Suppressor macrophage treated with lipopolysaccharide for 1 hour (primary cell): ENCODE measurements at regions not wholly inside any gene's neighbourhood (a gene's known extent, or its start where the extent isn't known, plus 50 kb on each side); places are given as distances from the start of the nearest gene placed in this dataset.

ENCODE experiments used
- DNase-seq, 3 donors: peaks; one replicate each; pipeline ENCODE4 v3.0.0-alpha.2; 2020 to 2022

DNA sequence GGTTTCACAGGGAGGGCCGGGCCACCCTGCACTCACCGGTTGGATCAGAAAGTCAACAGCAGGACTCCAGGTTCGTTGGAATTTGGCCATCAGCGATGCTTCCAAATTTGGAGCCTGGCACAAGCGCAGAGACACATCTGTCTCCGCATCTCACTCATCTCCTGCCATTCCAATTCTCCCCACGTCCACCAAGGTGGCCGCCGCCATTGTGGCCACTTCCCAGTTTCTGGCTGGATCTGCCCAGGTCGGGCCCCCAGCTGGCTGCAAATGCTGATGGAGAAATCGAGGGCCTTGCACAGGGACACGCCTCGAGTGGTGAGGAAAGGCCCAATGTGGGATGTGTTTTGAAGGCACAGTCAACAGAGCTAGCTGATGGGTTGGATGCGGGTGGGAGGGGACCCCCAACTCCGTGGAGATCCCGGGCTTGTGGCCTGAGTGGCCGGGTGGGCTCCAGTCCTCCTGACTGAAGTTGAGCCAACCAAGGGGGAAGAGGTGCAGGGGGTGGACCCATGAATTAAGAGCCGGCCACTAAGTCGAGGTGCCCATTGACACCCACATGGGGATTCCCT, 102.7 kb downstream of the CRYAA start:
- DNase-seq, result no peak

DNA sequence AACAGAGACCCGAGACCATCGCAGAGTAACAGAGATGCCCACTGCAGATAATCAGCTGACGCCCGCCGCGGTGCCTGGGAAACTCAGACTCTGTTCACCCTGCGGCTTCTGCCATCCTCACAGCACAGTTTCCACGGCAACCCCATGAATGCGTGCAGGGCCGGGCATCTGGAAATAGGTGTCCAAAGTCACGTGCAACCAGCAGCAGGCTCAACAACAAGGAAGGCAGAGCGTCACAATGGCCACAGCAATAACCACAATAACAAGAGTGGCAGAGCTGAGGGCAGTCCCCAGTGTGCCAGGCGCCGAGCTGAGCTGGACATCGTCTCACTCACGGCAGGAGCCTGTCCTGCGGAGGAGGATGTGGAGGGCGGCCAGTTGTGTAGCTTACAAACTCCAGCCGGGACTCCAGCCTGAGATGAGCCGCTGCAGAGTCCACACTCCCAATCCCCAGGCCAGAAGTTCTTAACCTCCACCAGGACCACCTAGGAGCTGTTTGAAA, 102.0 kb downstream of the CRYAA start:
- no peak for DNase-seq

DNA sequence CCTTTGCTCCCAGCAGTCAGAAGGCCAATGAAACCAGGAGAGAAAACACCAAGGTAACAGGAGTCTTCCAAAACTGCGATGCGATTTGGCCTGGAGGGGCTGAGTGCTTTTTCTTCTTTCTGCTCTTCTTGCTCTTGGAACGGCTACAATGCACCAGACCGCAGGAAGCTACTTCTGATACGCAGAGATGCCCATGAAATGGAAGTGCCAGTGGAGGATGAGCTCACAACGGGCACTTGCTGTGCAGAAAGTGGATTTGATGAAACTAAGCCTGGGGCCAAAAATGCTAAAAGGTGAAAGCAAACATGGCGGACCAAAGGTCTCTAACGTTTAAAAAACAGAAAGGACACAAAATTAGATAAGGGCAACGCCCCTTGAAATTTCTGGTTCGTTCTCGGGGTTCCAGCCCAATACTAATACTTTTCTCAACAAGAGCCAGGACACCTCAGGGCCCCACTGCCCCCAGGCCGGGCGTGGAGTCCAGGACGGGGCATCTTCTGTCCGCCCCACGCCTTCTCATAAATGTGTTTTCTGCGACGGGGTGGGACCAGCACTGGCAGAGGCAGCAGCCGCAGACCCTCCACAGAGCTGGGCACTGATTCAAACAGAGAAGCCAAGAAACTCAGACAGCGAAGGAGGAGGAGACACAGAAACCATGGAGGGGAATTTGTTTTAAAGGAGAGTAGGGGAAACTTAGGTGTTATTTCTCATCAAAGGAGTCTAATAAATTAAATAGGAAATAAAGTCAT, 101.3 kb downstream of the CRYAA start:
- no peak for DNase-seq

DNA sequence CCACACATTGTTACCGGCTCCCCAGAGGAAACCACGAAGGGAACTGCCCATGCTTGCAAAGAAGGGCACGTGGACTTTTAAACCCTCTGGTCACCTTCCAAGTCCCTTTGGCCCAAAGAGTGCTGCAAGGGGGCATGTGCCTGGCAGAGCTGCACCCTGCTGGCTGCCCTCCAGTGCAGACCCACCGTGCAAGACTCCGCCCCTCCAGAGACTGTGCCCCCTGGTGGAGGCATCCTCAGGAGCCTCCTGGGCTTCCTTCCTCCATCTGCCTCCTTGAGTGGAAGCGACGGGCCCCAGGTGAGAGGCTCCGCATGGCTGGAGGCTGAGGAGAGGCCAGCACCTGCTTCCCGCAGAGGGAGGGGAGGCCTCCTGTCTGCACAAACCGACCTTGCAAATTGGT, 100.6 kb downstream of the CRYAA start:
- peak; percentile 28 to 56 (median 42) for DNase-seq

DNA sequence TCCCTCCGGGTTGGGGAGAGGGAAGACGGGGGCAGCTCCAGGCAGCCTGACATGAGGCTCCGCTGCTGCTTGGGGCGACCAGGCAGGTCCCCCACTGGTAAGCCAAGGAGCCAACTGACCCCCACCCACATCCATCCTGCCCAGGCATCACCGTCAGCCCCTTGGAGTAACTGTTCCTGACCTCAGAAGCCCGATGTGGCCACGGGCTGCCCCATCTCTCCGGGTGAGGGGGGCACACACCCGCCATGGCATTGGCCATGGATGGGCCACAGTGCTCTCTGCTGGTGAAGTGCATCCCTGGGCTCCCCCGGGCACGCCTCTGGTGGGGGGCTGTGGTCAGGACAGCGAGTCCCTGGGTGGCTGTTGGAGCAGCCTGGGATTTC, 100.0 kb downstream of the CRYAA start:
- no peak for DNase-seq

DNA sequence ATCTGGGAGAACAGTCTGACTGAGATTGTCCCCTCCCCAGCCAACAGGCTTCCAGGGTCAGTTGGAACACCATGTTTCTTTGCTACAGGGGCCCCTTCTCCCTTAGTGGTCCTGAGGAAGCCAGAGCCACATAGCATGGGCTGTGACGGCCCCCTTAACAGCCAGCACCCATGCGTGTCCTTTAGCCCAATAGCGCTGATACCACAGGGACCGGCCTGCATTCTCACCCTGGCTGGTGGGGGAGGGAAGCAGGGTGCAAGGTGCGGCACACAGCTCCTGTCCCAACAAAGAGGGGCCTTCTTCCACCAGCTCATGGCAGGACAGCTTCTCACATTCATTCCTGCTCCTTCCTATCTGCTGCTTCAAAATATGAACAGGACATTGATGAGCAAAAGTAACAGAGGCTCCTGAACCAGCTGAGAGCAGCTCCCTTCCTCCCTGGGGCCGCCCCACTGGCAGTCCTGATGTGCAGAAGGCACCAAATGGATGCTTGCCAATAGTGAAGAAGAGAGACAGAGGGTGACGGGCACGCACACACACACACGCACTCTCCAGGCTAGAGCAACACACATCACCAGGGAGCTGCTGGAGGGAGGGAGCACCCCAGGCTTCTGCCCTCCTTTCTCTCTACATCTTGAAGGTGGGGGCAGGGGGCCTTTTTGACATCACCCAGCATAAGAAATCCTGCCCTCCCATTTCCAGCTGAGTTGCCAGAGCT, 99.4 kb downstream of the CRYAA start:
- DNase-seq, result no peak

DNA sequence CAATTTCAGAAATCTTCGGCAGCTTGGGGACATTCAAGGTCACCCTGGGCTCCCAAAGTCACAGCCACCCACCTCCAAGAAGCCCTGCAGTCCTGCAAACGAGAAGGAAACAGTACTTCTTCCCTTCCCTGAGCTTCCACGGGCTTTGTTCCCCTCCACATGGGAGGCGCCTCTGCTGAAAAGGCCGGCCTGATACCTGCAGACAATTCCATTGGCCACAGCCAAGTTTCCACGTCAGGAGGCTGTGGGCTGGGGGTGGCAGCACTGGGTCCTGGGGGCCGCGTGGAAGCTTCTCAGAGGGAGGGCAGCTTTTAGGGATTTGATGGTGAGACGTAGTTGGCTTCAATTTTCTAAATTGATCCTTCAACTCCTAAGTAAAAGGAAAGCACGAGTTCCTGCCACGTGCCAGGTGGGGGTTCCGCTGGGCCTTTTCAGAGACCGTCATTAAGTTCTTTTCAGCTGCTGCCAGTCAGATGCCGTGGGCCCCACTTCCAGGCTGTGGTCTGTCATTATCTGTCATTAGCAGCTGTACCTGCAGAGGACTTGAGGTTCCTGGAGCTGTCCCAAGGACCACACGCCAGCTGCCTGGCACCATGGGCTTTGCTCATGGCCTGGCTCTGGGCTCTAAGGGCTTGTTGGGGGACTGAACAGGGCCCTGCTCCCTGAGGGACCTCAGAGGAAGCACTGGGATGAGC, 98.7 kb downstream of the CRYAA start:
- no peak for DNase-seq

DNA sequence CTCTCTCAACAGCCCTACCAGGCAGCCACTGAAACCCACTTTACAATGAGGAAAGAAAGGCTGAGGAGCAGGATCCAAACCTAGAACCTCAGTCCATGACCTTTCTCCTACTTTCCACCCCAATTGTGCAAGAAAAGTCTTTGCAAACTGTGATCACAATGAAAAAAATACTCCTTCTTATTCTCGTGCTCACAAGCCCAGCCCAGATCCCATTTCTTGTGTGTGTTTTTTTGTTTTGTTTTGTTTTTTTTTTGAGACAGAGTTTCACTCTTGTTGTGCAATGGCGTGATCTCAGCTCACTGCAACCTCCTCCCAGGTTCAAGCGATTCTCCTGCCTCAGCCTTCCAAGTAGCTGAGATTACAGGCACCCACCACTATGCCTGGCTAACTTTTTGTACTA, 97.7 kb downstream of the CRYAA start:
- DNase-seq, result peak; percentile 13 to 56 (median 17)

DNA sequence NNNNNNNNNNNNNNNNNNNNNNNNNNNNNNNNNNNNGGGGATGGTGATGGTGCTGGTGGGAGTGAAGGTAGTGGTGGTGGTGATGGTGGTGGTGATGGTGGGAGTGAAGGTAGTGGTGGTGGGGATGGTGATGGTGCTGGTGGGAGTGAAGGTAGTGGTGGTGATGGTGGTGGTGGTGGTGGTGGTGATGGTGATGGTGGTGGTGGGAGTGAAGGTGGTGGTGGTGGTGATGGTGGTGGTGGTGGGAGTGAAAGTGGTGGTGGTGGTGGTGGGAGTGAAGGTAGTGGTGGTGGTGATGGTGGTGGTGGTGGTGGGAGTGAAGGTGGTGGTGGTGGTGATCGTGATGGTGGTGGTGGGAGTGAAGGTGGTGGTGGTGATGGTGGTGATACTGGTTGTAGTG, 93.6 kb downstream of the CRYAA start:
- peak in 1 of 3 donors; percentile 14 for DNase-seq
